AG09309 (cell line): ENCODE measurements at regions not wholly inside any gene's neighbourhood (a gene's known extent, or its start where the extent isn't known, plus 50 kb on each side); places are given as distances from the start of the nearest gene placed in this dataset.

Experiments
- DNase-seq: peaks from one replicate; pipeline ENCODE4 v3.0.0-alpha.2; 2010; ENCODE audit warnings: low read depth
- H3K4me3 ChIP-seq: 2 replicates; pipeline ENCODE4 v1.5.1; 2011; ENCODE audit warnings: mild to moderate bottlenecking, low read depth, low read length, moderate library complexity; ENCODE audit not compliant: control insufficient read depth
- CTCF ChIP-seq: IDR thresholded peaks from 2 replicates; pipeline ENCODE4 v1.5.1; 2011; ENCODE audit warnings: mild to moderate bottlenecking, low read depth, low read length, inconsistent platforms; ENCODE audit not compliant: insufficient read depth, control insufficient read depth; ENCODE audit errors: missing control alignments

- no peak for TF ChIP-seq CTCF
- no peak overlapping the region for H3K4me3 ChIP-seq
- no peak for DNase-seq
Observed at GRCh38 chr7:137080516-137081203, 212.2 kb downstream of the CHRM2 start.

GRCh38 chr7:137078781-137079180 is 210.3 kb downstream of the CHRM2 start:
- no peak for TF ChIP-seq CTCF
- no peak for DNase-seq
- H3K4me3 ChIP-seq = no peak overlapping the region

- DNase-seq = no peak
- no peak overlapping the region for H3K4me3 ChIP-seq
- TF ChIP-seq CTCF = no peak
Observed at GRCh38 chr7:137074391-137075030, 206.1 kb downstream of the CHRM2 start.

DNA sequence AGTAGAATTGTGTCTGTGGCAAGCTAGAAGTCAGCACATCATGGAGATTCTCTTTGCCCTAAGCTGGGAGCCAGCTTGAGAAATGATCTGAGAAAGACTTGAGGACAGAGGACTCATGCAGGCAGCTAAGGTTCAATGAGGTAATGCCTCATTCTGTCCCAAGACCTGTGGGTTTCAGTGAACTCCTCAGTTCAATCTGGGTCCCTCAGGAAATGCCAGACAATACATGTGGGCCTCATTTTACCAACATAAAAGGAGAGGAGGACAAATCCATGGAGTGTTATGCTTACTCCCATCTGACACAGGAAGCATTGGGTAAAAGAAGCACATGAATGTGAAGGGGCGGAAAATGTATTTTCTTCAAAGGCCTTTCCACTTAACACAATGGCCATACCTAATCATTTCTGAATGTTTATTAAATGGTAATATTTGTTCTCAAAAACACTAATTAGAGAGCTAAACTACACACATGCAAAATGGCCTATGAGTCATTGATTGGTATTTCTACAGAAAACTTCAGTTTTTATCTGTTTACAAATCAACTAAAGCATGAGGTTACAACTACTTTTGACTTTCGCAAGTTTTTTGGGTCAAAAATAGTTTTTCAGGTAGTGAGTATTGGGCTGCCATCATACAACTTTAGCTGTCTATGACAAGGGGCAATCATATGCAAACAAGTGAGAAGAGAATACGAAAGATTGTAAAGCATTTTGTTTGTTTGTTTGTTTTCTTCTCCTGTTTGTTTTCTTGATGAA is 205.3 kb downstream of the CHRM2 start:
- H3K4me3 ChIP-seq = no peak overlapping the region
- DNase-seq = no peak
- TF ChIP-seq CTCF = no peak
